Tibial nerve (tissue), 4 donors: ENCODE measurements at regions not wholly inside any gene's neighbourhood (a gene's known extent, or its start where the extent isn't known, plus 50 kb on each side); places are given as distances from the start of the nearest gene placed in this dataset.

Experiments
- DNase-seq, 2 donors: peaks; one replicate each; pipeline ENCODE4 v3.0.0-alpha.2; 2019; ENCODE audit warnings: low spot score in 2 of 2
- H3K27ac ChIP-seq, 4 donors: fragments of 200-600 bp; sonication (generic) in 3 of 4; one replicate each; pipeline ENCODE4 v1.5.1; 2017 to 2019; ENCODE audit warnings: mild to moderate bottlenecking in 1 of 4
- H3K27me3 ChIP-seq, 2 donors: fragments of 200-600 bp; sonication (generic) in 1 of 2; one replicate each; pipeline versions ENCODE4 v1.5.1 to v1.6.0; 2017 to 2019
- H3K36me3 ChIP-seq, 3 donors: fragments of 200-600 bp; sonication (generic); one replicate each; pipeline ENCODE4 v1.5.1; 2018 to 2019
- H3K4me1 ChIP-seq, 4 donors: fragments of 200-600 bp; sonication (generic) in 3 of 4; one replicate each; pipeline ENCODE4 v1.5.1; 2017 to 2019
- H3K4me3 ChIP-seq, 4 donors: fragments of 200-600 bp; sonication (generic) in 3 of 4; one replicate each; pipeline ENCODE4 v1.5.1; 2017 to 2019; ENCODE audit warnings: mild to moderate bottlenecking in 1 of 4, moderate library complexity in 1 of 4
- H3K9me3 ChIP-seq, 4 donors: fragments of 200-600 bp; sonication (generic) in 3 of 4; one replicate each; pipeline ENCODE4 v1.5.1; 2017 to 2019
- CTCF ChIP-seq, 5 experiments: fragments of 200-600 bp in 3 of 5; fragments of 450-650 bp in 2 of 5; sonication (generic) in 3 of 5; IDR thresholded peaks; one replicate each; pipeline ENCODE4 v1.5.1; 2016 to 2019; ENCODE audit warnings: antibody characterized with exemption in 5 of 5, mild to moderate bottlenecking in 3 of 5, moderate library complexity in 2 of 5
- EP300 ChIP-seq, 2 donors: sonication (generic); formaldehyde crosslinking; IDR thresholded peaks; one replicate each; pipeline ENCODE4 v1.6.1; 2017; ENCODE audit warnings: antibody characterized with exemption in 2 of 2, mild to moderate bottlenecking in 1 of 2
- POLR2A ChIP-seq, 2 donors: fragments of 450-650 bp; IDR thresholded peaks; one replicate each; pipeline ENCODE4 v1.6.1; 2017; ENCODE audit warnings: antibody characterized with exemption in 2 of 2, mild to moderate bottlenecking in 2 of 2, moderate library complexity in 2 of 2
- WGBS, 2 donors: methylation state at CpG; one replicate each; pipeline ENCODE4 v1.1.5; 2018; 5-methylcytosine and 5-hydroxymethylcytosine counted together

- no peak for TF ChIP-seq CTCF (IDR thresholded peaks at IDR 0.05)
- TF ChIP-seq POLR2A (IDR thresholded peaks at IDR 0.05) = no peak
- no peak for TF ChIP-seq EP300 (IDR thresholded peaks at IDR 0.05)
- no peaks in the 10 kb centered on the region for H3K27me3 ChIP-seq
- H3K4me1 ChIP-seq = no peaks in the 10 kb centered on the region
- WGBS, 2 donors = 75 to 77% methylated on average over 1 of the region's 1 CpG
- H3K4me3 ChIP-seq = no peak overlapping the region
- no peaks in the 10 kb centered on the region for H3K36me3 ChIP-seq
- H3K27ac ChIP-seq = no peak overlapping the region
- DNase-seq = no peak
- peaks cover 0 to 21% (median 3%) of the 10 kb centered on the region in 4 donors for H3K9me3 ChIP-seq
Observed at GRCh38 chr13:22562116-22562515, 618.7 kb upstream of the SGCG start.

GRCh38 chr13:22563272-22563671, 617.5 kb upstream of the SGCG start:
- Histone ChIP-seq H3K4me3 (no peak overlapping the region), H3K27ac (no peak overlapping the region), H3K4me1 (no peaks in the 10 kb centered on the region), H3K9me3 (peaks cover 0 to 21% (median 3%) of the 10 kb centered on the region in 4 donors), H3K36me3 (no peaks in the 10 kb centered on the region), H3K27me3 (no peaks in the 10 kb centered on the region)
- no peak for DNase-seq
- TF ChIP-seq CTCF (IDR thresholded peaks at IDR 0.05) (no peak), EP300 (IDR thresholded peaks at IDR 0.05) (no peak), POLR2A (IDR thresholded peaks at IDR 0.05) (no peak)

DNA sequence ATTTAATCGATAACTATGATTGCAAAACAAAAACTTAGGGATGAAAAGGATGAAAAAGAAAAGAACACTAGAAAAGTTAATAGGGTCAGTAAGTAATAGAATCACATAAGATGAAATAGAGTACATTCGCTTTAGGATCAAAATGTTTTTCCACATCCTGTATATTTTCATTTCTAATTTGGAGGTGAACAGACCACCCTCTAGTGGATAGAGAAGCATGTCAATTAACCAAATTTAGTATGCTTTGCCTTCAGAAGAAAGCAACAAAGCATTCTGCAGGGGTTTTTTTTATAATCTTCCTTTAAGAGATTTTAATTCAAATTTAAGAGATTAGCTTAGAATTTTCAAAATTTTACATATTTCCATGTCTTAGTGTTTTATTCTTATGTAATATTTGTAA, 611.0 kb upstream of the SGCG start:
- Histone ChIP-seq H3K4me3 (no peak overlapping the region), H3K27me3 (no peaks in the 10 kb centered on the region), H3K9me3 (no peaks in the 10 kb centered on the region), H3K27ac (no peak overlapping the region), H3K36me3 (no peaks in the 10 kb centered on the region), H3K4me1 (no peaks in the 10 kb centered on the region)
- WGBS, 2 donors = 86 to 87% methylated on average over 2 of the region's 2 CpGs
- TF ChIP-seq POLR2A (IDR thresholded peaks at IDR 0.05) (no peak), CTCF (IDR thresholded peaks at IDR 0.05) (no peak), EP300 (IDR thresholded peaks at IDR 0.05) (no peak)
- DNase-seq = no peak

DNA sequence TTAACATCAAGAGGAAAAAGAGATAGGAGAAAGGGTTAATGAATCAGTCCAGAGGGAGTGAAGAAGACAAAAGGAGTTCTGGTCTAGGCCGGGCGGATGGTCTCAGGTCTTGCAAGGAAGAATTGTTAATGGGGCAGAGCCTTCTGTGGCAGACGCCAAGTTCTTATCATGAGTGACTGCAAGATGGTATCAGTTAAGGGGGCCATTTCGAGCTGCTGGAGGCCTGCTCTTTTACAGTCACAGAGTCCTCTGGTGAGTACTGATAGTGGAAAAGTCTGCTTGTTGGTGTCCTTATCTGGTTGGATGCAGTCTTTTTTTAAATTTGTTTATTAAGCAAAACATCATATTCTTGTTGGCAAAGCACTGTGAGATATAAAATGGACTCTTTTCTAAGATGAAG, 590.9 kb upstream of the SGCG start:
- Histone ChIP-seq H3K36me3 (no peaks in the 10 kb centered on the region), H3K27me3 (no peaks in the 10 kb centered on the region), H3K9me3 (peaks cover 0 to 6% (median 0%) of the 10 kb centered on the region in 4 donors), H3K4me3 (no peak overlapping the region), H3K27ac (no peak overlapping the region), H3K4me1 (no peaks in the 10 kb centered on the region)
- 64 to 66% methylated on average over 4 of the region's 4 CpGs for WGBS, 2 donors
- TF ChIP-seq POLR2A (IDR thresholded peaks at IDR 0.05) (no peak), EP300 (IDR thresholded peaks at IDR 0.05) (no peak), CTCF (IDR thresholded peaks at IDR 0.05) (no peak)
- no peak for DNase-seq

DNA sequence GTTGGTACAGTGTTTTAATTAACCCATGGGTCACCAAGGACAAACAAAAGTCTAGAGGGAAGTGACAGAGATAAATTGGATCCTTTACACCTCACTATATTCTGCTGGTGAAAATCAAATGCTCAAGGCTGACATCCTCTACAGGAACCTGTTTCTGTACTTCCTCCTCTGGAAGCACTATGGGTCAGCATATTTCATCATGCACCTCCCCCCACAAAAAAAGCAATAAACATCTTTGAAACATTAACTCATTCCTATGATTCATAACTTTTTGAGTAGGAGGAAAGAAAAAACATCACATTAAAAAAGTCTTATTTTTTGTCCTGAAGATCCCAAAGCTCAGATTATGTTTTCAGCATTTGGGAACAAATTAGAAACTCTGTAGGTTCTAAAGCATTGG, 588.3 kb upstream of the SGCG start:
- Histone ChIP-seq H3K27me3 (no peaks in the 10 kb centered on the region), H3K4me3 (no peak overlapping the region), H3K4me1 (no peaks in the 10 kb centered on the region), H3K36me3 (no peaks in the 10 kb centered on the region), H3K27ac (no peak overlapping the region), H3K9me3 (no peaks in the 10 kb centered on the region)
- DNase-seq = no peak
- TF ChIP-seq POLR2A (IDR thresholded peaks at IDR 0.05) = no peak

- H3K4me1 ChIP-seq = no peaks in the 10 kb centered on the region
- H3K27ac ChIP-seq = no peak overlapping the region
- TF ChIP-seq CTCF (IDR thresholded peaks at IDR 0.05) (no peak), POLR2A (IDR thresholded peaks at IDR 0.05) (no peak), EP300 (IDR thresholded peaks at IDR 0.05) (no peak)
- no peak overlapping the region for H3K4me3 ChIP-seq
- H3K9me3 ChIP-seq = no peaks in the 10 kb centered on the region
- no peak for DNase-seq
- WGBS, 2 donors = 53 to 73% methylated on average over 10 of the region's 10 CpGs
- H3K27me3 ChIP-seq = no peaks in the 10 kb centered on the region
- no peaks in the 10 kb centered on the region for H3K36me3 ChIP-seq
Observed at GRCh38 chr13:22594041-22594440, 586.7 kb upstream of the SGCG start.
